PC-9 (cell line): ENCODE measurements at regions not wholly inside any gene's neighbourhood (a gene's known extent, or its start where the extent isn't known, plus 50 kb on each side); places are given as distances from the start of the nearest gene placed in this dataset.

ENCODE experiments used
- BruUV-seq: library from RNA; stranded (reverse); fragments of 400-500 nt; replicated peaks from 2 replicates; lab custom pipeline; 2021; lab: Mats Ljungman, UMichigan
- CTCF ChIA-PET: fragments of 300-600 bp; sonication (Branson Sonifier 250); formaldehyde crosslinking; loops from one replicate; lab custom pipeline; 2022; ENCODE audit warnings: antibody characterized with exemption; lab: Charles Lee
- POLR2A ChIA-PET: fragments of 300-600 bp; sonication (Branson Sonifier 250); formaldehyde crosslinking; loops from one replicate; lab custom pipeline; 2022; ENCODE audit warnings: antibody characterized with exemption; ENCODE audit not compliant: unreplicated experiment; lab: Charles Lee
- DNase-seq, 2 experiments: peaks; one replicate each; pipeline versions ENCODE4 v3.0.0 to v3.0.0-alpha.2; 2015 to 2022; ENCODE audit warnings: mixed read lengths in 1 of 2
- H2AFZ ChIP-seq: fragments of 200-600 bp; sonication (generic); 2 replicates; pipeline ENCODE4 v1.8.1; 2017; ENCODE audit warnings: antibody characterized with exemption
- H3F3A ChIP-seq: fragments of 200-600 bp; sonication (generic); 2 replicates; pipeline ENCODE4 v1.8.1; 2017; ENCODE audit warnings: antibody characterized with exemption, mild to moderate bottlenecking, low read depth; ENCODE audit not compliant: insufficient read depth
- H3K27ac ChIP-seq: fragments of 200-600 bp; sonication (generic); 2 replicates; pipeline ENCODE4 v1.6.1; 2016; ENCODE audit warnings: mixed run types
- H3K27me3 ChIP-seq: fragments of 200-600 bp; sonication (generic); 2 replicates; pipeline ENCODE4 v1.6.1; 2016; ENCODE audit warnings: low read depth, mixed run types; ENCODE audit not compliant: insufficient read depth
- H3K36me3 ChIP-seq: fragments of 200-600 bp; sonication (generic); 2 replicates; pipeline ENCODE4 v1.6.1; 2016; ENCODE audit warnings: low read depth, mixed run types
- H3K4me1 ChIP-seq: fragments of 200-600 bp; sonication (generic); replicated peaks from 2 replicates; pipeline ENCODE4 v1.6.1; 2016; ENCODE audit warnings: mixed run types; ENCODE audit not compliant: insufficient read depth
- H3K4me2 ChIP-seq: fragments of 200-600 bp; sonication (generic); 2 replicates; pipeline ENCODE4 v1.6.1; 2017; ENCODE audit warnings: mixed run types
- H3K4me3 ChIP-seq: fragments of 200-600 bp; sonication (generic); 2 replicates; pipeline ENCODE4 v1.6.1; 2016; ENCODE audit warnings: mixed run types
- H3K79me2 ChIP-seq: fragments of 200-600 bp; sonication (generic); 2 replicates; pipeline ENCODE4 v1.6.1; 2017; ENCODE audit warnings: low read depth, mixed run types
- H3K9me2 ChIP-seq: fragments of 200-600 bp; sonication (generic); 2 replicates; pipeline ENCODE4 v1.8.1; 2017; ENCODE audit warnings: mild to moderate bottlenecking; ENCODE audit not compliant: insufficient read depth
- H3K9me3 ChIP-seq: fragments of 200-600 bp; sonication (generic); 2 replicates; pipeline ENCODE4 v1.8.1; 2016; ENCODE audit warnings: low read depth; ENCODE audit not compliant: insufficient read depth
- H4K20me1 ChIP-seq: fragments of 200-600 bp; sonication (generic); 2 replicates; pipeline ENCODE4 v1.8.1; 2017; ENCODE audit not compliant: insufficient read depth
- EZH2 ChIP-seq: fragments of 200-600 bp; sonication (generic); IDR thresholded peaks from 2 replicates; pipeline ENCODE4 v1.8.0; 2017; ENCODE audit warnings: antibody characterized with exemption, low read depth
- intact Hi-C: fragments of 100-400 bp; cut with micrococcal nuclease; formaldehyde crosslinking; loops from one replicate; pipeline ENCODE4 v1.10.0; 2022; ENCODE audit not compliant: unreplicated experiment
- TF ChIP-seq, protein P1 (sequence below): fragments of 200-600 bp; sonication (generic); conservative IDR thresholded peaks from 2 replicates; pipeline ENCODE4 v1.6.1; 2017; ENCODE audit warnings: mixed run types, antibody characterized with exemption, mild to moderate bottlenecking, moderate library complexity

DNA sequence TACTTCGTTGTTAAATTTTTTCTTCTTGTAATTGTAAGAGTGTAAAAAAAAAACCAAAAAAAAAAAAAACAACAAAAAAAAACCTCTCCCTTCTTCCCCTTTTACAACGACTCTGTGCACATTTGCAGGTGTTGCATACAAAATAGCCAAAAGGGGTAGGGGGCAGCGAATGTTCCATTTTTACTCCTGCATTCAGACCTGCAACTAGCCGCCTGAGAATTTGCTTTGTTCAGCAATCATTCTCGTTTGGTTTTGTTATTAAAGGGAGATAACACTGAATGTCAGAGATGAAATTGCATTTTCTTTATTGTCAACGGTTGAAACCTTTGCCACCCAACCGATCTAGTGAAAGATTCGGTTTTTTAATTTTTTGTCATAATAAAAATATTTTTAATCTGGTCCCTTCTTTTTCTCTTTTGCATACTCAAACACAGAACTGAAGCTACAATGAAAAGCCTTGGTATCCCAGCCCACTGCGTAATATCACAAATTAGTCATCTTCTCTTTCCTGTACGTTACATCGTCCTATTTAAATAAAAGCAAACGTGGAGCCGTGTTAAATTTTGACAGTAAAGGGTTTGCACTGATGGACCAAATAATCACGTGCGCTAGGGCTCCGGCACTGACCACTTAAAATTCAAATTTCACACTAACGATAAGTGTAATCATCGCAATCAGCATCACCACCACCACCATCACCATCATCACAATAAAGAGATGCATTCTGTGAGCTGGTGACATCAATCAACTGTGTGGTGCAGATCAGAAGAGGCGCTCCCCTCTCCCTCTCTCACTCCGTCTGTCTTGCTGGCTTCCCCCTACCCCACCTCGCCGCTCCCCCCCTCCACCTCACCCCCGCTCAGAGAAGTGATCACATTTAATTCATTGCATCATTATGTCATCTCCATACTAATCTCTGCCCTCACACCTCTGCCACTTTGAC is 406.2 kb upstream of the PSMD7 start:
- Histone ChIP-seq H3K4me2 (no peak overlapping the region), H3K4me1 (no peaks in the 10 kb centered on the region), H3K9me2 (no peaks in the 10 kb centered on the region), H3F3A (no peaks in the 10 kb centered on the region), H3K79me2 (no peaks in the 10 kb centered on the region), H3K36me3 (no peaks in the 10 kb centered on the region), H4K20me1 (no peaks in the 10 kb centered on the region), H3K9me3 (no peaks in the 10 kb centered on the region), H2AFZ (no peak overlapping the region), H3K27ac (no peak overlapping the region), H3K27me3 (peaks cover 58% of the 10 kb centered on the region), H3K4me3 (no peak overlapping the region)
- ChIA-PET POLR2A (no interaction called here), CTCF (no interaction called here)
- no peak for TF ChIP-seq EZH2
- intact Hi-C loops: no loop called here
- no peak for DNase-seq
- BruUV-seq: no TSS peak

DNA sequence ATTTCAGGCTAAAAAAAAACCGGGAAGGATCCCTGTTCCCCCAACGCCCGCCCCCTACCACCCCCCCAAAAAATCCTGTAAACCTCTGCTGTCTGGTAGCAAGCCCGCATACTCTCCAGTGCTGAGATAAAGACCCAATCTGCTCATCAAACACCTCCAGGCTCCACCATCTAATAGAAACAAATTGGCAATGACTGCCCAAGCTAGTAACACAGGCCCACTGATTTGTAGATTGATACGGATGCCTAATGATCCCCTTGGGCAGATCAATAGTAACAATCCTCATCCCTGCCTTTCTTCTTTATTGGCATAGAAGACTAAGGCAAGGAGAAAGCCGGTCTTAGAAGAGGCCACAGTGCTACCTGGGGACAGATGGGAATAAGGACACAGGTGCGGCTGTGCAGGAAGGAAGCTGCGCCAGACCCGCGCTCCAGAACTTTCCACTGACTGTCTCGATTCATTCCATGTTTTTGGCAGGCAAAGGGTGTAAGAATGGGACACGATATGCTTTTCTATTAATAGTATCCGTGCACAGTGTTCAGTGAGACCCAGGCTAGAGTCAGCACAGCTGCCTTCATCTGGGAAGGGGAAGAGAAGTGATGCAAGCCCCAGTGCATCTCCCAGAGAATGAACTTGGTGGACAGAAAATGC is 407.6 kb upstream of the PSMD7 start:
- Histone ChIP-seq H3K4me3 (no peak overlapping the region), H2AFZ (no peak overlapping the region), H3F3A (no peaks in the 10 kb centered on the region), H3K4me1 (no peaks in the 10 kb centered on the region), H3K36me3 (no peaks in the 10 kb centered on the region), H4K20me1 (no peaks in the 10 kb centered on the region), H3K9me2 (no peaks in the 10 kb centered on the region), H3K27ac (no peak overlapping the region), H3K27me3 (peaks cover 65% of the 10 kb centered on the region), H3K9me3 (no peaks in the 10 kb centered on the region), H3K4me2 (no peak overlapping the region), H3K79me2 (no peaks in the 10 kb centered on the region)
- ChIA-PET POLR2A (no interaction called here), CTCF (no interaction called here)
- DNase-seq: no peak
- BruUV-seq: no TSS peak
- no peak for TF ChIP-seq EZH2
- TF ChIP-seq, protein P1, sequence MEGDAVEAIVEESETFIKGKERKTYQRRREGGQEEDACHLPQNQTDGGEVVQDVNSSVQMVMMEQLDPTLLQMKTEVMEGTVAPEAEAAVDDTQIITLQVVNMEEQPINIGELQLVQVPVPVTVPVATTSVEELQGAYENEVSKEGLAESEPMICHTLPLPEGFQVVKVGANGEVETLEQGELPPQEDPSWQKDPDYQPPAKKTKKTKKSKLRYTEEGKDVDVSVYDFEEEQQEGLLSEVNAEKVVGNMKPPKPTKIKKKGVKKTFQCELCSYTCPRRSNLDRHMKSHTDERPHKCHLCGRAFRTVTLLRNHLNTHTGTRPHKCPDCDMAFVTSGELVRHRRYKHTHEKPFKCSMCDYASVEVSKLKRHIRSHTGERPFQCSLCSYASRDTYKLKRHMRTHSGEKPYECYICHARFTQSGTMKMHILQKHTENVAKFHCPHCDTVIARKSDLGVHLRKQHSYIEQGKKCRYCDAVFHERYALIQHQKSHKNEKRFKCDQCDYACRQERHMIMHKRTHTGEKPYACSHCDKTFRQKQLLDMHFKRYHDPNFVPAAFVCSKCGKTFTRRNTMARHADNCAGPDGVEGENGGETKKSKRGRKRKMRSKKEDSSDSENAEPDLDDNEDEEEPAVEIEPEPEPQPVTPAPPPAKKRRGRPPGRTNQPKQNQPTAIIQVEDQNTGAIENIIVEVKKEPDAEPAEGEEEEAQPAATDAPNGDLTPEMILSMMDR: no peak
- intact Hi-C loops: no loop called here

DNA sequence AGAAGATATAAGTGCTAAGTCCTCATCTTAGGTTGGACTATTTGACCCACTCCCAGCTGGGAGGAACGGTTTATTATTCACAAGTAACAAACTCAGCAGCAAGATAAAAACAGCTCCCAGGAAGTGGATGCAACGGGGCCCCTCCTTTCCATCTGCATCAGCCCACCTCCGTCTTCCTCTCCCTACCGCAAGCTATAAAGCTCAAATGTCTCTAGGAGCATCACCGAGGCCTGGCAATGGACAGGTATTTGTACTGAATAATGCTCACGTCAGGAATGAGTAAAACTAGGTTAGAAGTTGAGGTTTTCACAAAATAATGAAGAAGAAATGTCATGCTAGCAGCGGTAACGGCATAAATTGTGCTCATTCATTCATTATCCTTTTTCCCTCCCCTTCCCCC is 408.7 kb upstream of the PSMD7 start:
- intact Hi-C loops: no loop called here
- no TSS peak for BruUV-seq
- DNase-seq: no peak
- H3K4me3 ChIP-seq: no peak overlapping the region
- no peaks in the 10 kb centered on the region for H3K36me3 ChIP-seq
- no peaks in the 10 kb centered on the region for H3K9me3 ChIP-seq
- no peak overlapping the region for H2AFZ ChIP-seq
- H3K79me2 ChIP-seq: no peaks in the 10 kb centered on the region
- no peaks in the 10 kb centered on the region for H3K4me1 ChIP-seq
- TF ChIP-seq, protein P1: no peak
- no peak for TF ChIP-seq EZH2
- no peaks in the 10 kb centered on the region for H3K9me2 ChIP-seq
- ChIA-PET POLR2A (no interaction called here), CTCF (no interaction called here)
- H3K4me2 ChIP-seq: no peak overlapping the region
- no peak overlapping the region for H3K27ac ChIP-seq
- H3F3A ChIP-seq: no peaks in the 10 kb centered on the region
- H4K20me1 ChIP-seq: no peaks in the 10 kb centered on the region
- peaks cover 65% of the 10 kb centered on the region for H3K27me3 ChIP-seq
